SK-N-SH (cell line): ENCODE measurements at regions not wholly inside any gene's neighbourhood (a gene's known extent, or its start where the extent isn't known, plus 50 kb on each side); places are given as distances from the start of the nearest gene placed in this dataset.

ENCODE experiments used
- CHD2 ChIP-seq: fragments of 150-350 bp; IDR thresholded peaks from 2 replicates; pipeline ENCODE4 v1.6.1; 2018; ENCODE audit warnings: low read length; ENCODE audit not compliant: partially characterized antibody
- EP300 ChIP-seq, 2 experiments: IDR thresholded peaks; 2 replicates each; pipeline versions ENCODE4 v1.4.0 to v1.6.1; 2012; ENCODE audit warnings: borderline replicate concordance in 1 of 2, low read depth in 1 of 2, low read length in 1 of 2
- EZH2phosphoT487 ChIP-seq: fragments of 200-600 bp; sonication (generic); IDR thresholded peaks from 2 replicates; pipeline ENCODE4 v1.6.1; 2017; ENCODE audit warnings: low read depth, mixed run types, mild to moderate bottlenecking, antibody characterized with exemption, moderate library complexity, borderline replicate concordance
- MXI1 ChIP-seq: IDR thresholded peaks from 2 replicates; pipeline ENCODE4 v1.6.1; 2012; ENCODE audit warnings: mild to moderate bottlenecking, low read depth, low read length, improper control_type of control experiment
- NRF1 ChIP-seq: IDR thresholded peaks from 2 replicates; pipeline ENCODE4 v1.6.1; 2012; ENCODE audit warnings: low read depth, mild to moderate bottlenecking, low read length
- TAF1 ChIP-seq: IDR thresholded peaks from 2 replicates; pipeline ENCODE4 v1.6.1; 2012; ENCODE audit warnings: low read depth, mild to moderate bottlenecking, low read length, moderate library complexity, borderline replicate concordance
- TF ChIP-seq, protein P1 (sequence below): fragments of 200-600 bp; sonication (generic); IDR thresholded peaks from 2 replicates; pipeline ENCODE4 v1.6.1; 2017; ENCODE audit warnings: antibody characterized with exemption, mild to moderate bottlenecking, moderate library complexity
- TF ChIP-seq, protein P2 (sequence below): IDR thresholded peaks from 2 replicates; pipeline ENCODE4 v1.4.0; 2012; ENCODE audit warnings: low read depth, borderline replicate concordance
- TF ChIP-seq, protein P3 (sequence below): IDR thresholded peaks from 2 replicates; pipeline ENCODE4 v1.6.1; 2012; ENCODE audit warnings: mild to moderate bottlenecking, low read depth, low read length, moderate library complexity

DNA sequence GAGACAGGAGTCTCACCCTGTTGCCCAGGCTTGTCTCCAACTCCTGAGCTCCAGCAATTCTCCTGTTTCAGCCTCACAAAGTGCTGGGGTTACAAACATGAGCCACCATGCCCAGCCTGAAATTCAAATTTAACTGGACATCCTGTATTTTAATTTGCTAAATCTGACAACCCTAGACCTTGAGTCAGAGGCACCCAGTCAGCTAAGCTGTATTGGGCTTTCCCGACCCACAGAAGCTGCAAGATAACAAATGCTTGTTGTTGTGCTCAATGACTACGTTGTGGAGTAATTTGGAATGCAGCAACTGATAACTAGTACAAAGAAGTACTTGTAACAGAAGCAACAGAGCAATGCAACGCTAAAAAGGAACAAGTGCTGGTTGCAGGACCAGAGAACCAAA is 533.1 kb downstream of the NTRK2 start:
- TF ChIP-seq, protein P1, sequence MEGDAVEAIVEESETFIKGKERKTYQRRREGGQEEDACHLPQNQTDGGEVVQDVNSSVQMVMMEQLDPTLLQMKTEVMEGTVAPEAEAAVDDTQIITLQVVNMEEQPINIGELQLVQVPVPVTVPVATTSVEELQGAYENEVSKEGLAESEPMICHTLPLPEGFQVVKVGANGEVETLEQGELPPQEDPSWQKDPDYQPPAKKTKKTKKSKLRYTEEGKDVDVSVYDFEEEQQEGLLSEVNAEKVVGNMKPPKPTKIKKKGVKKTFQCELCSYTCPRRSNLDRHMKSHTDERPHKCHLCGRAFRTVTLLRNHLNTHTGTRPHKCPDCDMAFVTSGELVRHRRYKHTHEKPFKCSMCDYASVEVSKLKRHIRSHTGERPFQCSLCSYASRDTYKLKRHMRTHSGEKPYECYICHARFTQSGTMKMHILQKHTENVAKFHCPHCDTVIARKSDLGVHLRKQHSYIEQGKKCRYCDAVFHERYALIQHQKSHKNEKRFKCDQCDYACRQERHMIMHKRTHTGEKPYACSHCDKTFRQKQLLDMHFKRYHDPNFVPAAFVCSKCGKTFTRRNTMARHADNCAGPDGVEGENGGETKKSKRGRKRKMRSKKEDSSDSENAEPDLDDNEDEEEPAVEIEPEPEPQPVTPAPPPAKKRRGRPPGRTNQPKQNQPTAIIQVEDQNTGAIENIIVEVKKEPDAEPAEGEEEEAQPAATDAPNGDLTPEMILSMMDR = no peak
- TF ChIP-seq CHD2 (no peak), EZH2phosphoT487 (no peak), EP300 (IDR thresholded peaks at IDR 0.05; ENCODE audit: borderline replicate concordance in 1 of 2, low read depth in 1 of 2, low read length in 1 of 2) (no peak), TAF1 (no peak), MXI1 (no peak), NRF1 (no peak)
- TF ChIP-seq, protein P2, sequence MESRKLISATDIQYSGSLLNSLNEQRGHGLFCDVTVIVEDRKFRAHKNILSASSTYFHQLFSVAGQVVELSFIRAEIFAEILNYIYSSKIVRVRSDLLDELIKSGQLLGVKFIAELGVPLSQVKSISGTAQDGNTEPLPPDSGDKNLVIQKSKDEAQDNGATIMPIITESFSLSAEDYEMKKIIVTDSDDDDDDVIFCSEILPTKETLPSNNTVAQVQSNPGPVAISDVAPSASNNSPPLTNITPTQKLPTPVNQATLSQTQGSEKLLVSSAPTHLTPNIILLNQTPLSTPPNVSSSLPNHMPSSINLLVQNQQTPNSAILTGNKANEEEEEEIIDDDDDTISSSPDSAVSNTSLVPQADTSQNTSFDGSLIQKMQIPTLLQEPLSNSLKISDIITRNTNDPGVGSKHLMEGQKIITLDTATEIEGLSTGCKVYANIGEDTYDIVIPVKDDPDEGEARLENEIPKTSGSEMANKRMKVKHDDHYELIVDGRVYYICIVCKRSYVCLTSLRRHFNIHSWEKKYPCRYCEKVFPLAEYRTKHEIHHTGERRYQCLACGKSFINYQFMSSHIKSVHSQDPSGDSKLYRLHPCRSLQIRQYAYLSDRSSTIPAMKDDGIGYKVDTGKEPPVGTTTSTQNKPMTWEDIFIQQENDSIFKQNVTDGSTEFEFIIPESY = no peak
- TF ChIP-seq, protein P3, sequence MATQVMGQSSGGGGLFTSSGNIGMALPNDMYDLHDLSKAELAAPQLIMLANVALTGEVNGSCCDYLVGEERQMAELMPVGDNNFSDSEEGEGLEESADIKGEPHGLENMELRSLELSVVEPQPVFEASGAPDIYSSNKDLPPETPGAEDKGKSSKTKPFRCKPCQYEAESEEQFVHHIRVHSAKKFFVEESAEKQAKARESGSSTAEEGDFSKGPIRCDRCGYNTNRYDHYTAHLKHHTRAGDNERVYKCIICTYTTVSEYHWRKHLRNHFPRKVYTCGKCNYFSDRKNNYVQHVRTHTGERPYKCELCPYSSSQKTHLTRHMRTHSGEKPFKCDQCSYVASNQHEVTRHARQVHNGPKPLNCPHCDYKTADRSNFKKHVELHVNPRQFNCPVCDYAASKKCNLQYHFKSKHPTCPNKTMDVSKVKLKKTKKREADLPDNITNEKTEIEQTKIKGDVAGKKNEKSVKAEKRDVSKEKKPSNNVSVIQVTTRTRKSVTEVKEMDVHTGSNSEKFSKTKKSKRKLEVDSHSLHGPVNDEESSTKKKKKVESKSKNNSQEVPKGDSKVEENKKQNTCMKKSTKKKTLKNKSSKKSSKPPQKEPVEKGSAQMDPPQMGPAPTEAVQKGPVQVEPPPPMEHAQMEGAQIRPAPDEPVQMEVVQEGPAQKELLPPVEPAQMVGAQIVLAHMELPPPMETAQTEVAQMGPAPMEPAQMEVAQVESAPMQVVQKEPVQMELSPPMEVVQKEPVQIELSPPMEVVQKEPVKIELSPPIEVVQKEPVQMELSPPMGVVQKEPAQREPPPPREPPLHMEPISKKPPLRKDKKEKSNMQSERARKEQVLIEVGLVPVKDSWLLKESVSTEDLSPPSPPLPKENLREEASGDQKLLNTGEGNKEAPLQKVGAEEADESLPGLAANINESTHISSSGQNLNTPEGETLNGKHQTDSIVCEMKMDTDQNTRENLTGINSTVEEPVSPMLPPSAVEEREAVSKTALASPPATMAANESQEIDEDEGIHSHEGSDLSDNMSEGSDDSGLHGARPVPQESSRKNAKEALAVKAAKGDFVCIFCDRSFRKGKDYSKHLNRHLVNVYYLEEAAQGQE = no peak
